DND-41 (cell line): ENCODE measurements at regions not wholly inside any gene's neighbourhood (a gene's known extent, or its start where the extent isn't known, plus 50 kb on each side); places are given as distances from the start of the nearest gene placed in this dataset.

Source experiments
- ATAC-seq: fragments of 200-7000 bp; cut with Tn5 transposase; 3 replicates; pipeline ENCODE4 v1.9.1; 2021; ENCODE audit warnings: low read depth; ENCODE audit not compliant: insufficient read depth
- DNase-seq: peaks from one replicate; pipeline ENCODE4 v3.0.0-alpha.2; 2020
- H2AFZ ChIP-seq: 2 replicates; pipeline ENCODE4 v1.6.0; 2012; ENCODE audit warnings: low read depth, low read length
- H3K27ac ChIP-seq: 2 replicates; pipeline ENCODE4 v1.5.1; 2012; ENCODE audit warnings: low read length, inconsistent platforms
- H3K27me3 ChIP-seq: fragments of 200-600 bp; sonication (generic); 2 replicates; pipeline ENCODE4 v1.6.0; 2012; ENCODE audit warnings: low read length, mild to moderate bottlenecking, inconsistent platforms; ENCODE audit not compliant: insufficient read depth, poor library complexity
- H3K36me3 ChIP-seq: 2 replicates; pipeline ENCODE4 v1.5.1; 2012; ENCODE audit warnings: low read length, inconsistent platforms; ENCODE audit not compliant: insufficient read depth
- H3K4me1 ChIP-seq: 2 replicates; pipeline ENCODE4 v1.5.1; 2012; ENCODE audit warnings: mild to moderate bottlenecking, low read length; ENCODE audit not compliant: insufficient read depth
- H3K4me2 ChIP-seq: 2 replicates; pipeline ENCODE4 v1.6.0; 2012; ENCODE audit warnings: mild to moderate bottlenecking, moderate library complexity, low read length, inconsistent platforms; ENCODE audit not compliant: insufficient read depth
- H3K4me3 ChIP-seq, 2 experiments: fragments of 200-600 bp in 1 of 2; shearing (Covaris generic) in 1 of 2; 2 replicates each; pipeline ENCODE4 v1.5.1; 2012 to 2016; ENCODE audit warnings: inconsistent platforms in 2 of 2, low read length in 2 of 2, mild to moderate bottlenecking in 2 of 2, low read depth in 1 of 2, moderate library complexity in 1 of 2
- H3K79me2 ChIP-seq: 2 replicates; pipeline ENCODE4 v1.6.0; 2012; ENCODE audit warnings: low read length, inconsistent platforms; ENCODE audit not compliant: insufficient read depth
- H3K9ac ChIP-seq: 2 replicates; pipeline ENCODE4 v1.6.0; 2012; ENCODE audit warnings: low read depth, mild to moderate bottlenecking, inconsistent platforms, low read length, moderate library complexity
- H3K9me3 ChIP-seq: 2 replicates; pipeline ENCODE4 v1.5.1; 2012; ENCODE audit warnings: low read length, moderate library complexity, mild to moderate bottlenecking, inconsistent platforms; ENCODE audit not compliant: insufficient read depth, severe bottlenecking
- H4K20me1 ChIP-seq: 2 replicates; pipeline ENCODE4 v1.6.0; 2012; ENCODE audit warnings: low read length; ENCODE audit not compliant: insufficient read depth
- EZH2 ChIP-seq: IDR thresholded peaks from 3 replicates; pipeline ENCODE4 v1.6.1; 2012; ENCODE audit warnings: borderline replicate concordance, low read depth, mild to moderate bottlenecking, moderate library complexity, low read length, inconsistent platforms; ENCODE audit not compliant: severe bottlenecking
- TF ChIP-seq, protein P1 (sequence below): IDR thresholded peaks from 2 replicates; pipeline ENCODE4 v1.5.1; 2012; ENCODE audit warnings: borderline replicate concordance, low read length, moderate library complexity, mild to moderate bottlenecking; ENCODE audit not compliant: poor library complexity, severe bottlenecking; ENCODE audit errors: extremely low read depth

DNA sequence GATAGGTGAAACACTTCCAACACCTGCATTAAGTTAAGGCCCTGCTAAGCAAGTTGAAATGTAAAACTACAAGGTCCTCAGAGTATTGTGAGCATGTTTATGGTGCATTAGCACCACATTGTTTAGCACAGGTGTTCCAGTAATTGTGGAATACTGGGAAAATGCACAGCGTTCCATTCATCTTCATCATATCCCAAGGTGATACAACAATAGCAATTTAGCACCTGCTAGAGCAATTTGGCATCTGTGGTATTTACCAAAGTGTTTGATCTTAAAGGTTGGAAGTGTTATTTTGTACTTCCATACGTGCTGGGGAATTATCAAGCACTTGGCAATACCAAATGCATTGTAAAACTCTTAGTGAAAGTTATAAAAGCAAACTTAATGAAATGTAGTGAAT is 266.8 kb downstream of the CYLC2 start:
- DNase-seq: no peak
- ATAC-seq: no peak
- H4K20me1 ChIP-seq: no peaks in the 10 kb centered on the region

GRCh38 chr9:103266064-103266463 is 270.9 kb downstream of the CYLC2 start:
- no peak for ATAC-seq
- Histone ChIP-seq H3K4me3 (no peak overlapping the region), H3K27ac (no peak overlapping the region)

More for the DNA sequence above, 266.8 kb downstream of the CYLC2 start:
- Histone ChIP-seq H3K4me1 (no peaks in the 10 kb centered on the region), H3K27ac (no peak overlapping the region), H3K79me2 (no peaks in the 10 kb centered on the region), H3K9me3 (no peaks in the 10 kb centered on the region), H3K27me3 (no peaks in the 10 kb centered on the region), H3K4me3 (no peak overlapping the region), H2AFZ (no peak overlapping the region), H3K36me3 (no peaks in the 10 kb centered on the region), H3K4me2 (no peak overlapping the region), H3K9ac (no peak overlapping the region)
- TF ChIP-seq, protein P1, sequence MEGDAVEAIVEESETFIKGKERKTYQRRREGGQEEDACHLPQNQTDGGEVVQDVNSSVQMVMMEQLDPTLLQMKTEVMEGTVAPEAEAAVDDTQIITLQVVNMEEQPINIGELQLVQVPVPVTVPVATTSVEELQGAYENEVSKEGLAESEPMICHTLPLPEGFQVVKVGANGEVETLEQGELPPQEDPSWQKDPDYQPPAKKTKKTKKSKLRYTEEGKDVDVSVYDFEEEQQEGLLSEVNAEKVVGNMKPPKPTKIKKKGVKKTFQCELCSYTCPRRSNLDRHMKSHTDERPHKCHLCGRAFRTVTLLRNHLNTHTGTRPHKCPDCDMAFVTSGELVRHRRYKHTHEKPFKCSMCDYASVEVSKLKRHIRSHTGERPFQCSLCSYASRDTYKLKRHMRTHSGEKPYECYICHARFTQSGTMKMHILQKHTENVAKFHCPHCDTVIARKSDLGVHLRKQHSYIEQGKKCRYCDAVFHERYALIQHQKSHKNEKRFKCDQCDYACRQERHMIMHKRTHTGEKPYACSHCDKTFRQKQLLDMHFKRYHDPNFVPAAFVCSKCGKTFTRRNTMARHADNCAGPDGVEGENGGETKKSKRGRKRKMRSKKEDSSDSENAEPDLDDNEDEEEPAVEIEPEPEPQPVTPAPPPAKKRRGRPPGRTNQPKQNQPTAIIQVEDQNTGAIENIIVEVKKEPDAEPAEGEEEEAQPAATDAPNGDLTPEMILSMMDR: no peak
- no peak for TF ChIP-seq EZH2

DNA sequence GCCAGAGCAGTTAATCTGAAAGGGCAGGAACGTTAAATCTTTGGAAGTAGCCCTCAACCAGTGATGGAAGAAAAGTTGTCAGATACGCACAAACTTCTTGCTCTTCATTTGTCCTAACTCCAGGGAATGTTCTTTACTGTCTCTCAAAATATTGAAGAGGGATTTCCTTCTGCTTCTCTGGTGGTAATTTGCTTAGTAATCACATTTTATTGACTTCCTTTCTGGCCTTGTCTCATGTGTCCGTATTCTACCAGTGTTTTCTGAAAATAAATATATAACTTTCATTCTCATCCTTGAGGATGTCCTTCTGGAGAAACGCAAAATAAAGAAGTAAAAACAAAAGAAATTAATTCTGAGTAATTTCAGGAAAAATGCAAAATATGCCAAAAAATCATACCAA is 282.1 kb downstream of the CYLC2 start:
- Histone ChIP-seq H2AFZ (no peak overlapping the region), H3K36me3 (no peaks in the 10 kb centered on the region), H3K4me1 (no peaks in the 10 kb centered on the region), H3K79me2 (no peaks in the 10 kb centered on the region), H3K9ac (no peak overlapping the region), H3K27me3 (no peaks in the 10 kb centered on the region), H3K4me2 (no peak overlapping the region), H4K20me1 (no peaks in the 10 kb centered on the region), H3K4me3 (no peak overlapping the region), H3K27ac (no peak overlapping the region), H3K9me3 (no peaks in the 10 kb centered on the region)
- DNase-seq (no peak), ATAC-seq (no peak)
- no peak for TF ChIP-seq EZH2
- TF ChIP-seq, protein P1: no peak

More at GRCh38 chr9:103266064-103266463, 270.9 kb downstream of the CYLC2 start:
- no peak overlapping the region for H2AFZ ChIP-seq
- H3K4me2 ChIP-seq: no peak overlapping the region
- no peaks in the 10 kb centered on the region for H4K20me1 ChIP-seq
- H3K4me1 ChIP-seq: no peaks in the 10 kb centered on the region
- no peak for DNase-seq
- no peak overlapping the region for H3K9ac ChIP-seq
- TF ChIP-seq EZH2: no peak
- TF ChIP-seq, protein P1: no peak
- no peaks in the 10 kb centered on the region for H3K36me3 ChIP-seq
- no peaks in the 10 kb centered on the region for H3K27me3 ChIP-seq
- no peaks in the 10 kb centered on the region for H3K9me3 ChIP-seq
- H3K79me2 ChIP-seq: no peaks in the 10 kb centered on the region

GRCh38 chr9:103281126-103281525 is 286.0 kb downstream of the CYLC2 start:
- no peaks in the 10 kb centered on the region for H4K20me1 ChIP-seq
- H3K27me3 ChIP-seq: no peaks in the 10 kb centered on the region
- ATAC-seq (no peak), DNase-seq (no peak)
- no peaks in the 10 kb centered on the region for H3K36me3 ChIP-seq
- H2AFZ ChIP-seq: no peak overlapping the region
- TF ChIP-seq, protein P1: no peak
- TF ChIP-seq EZH2: no peak
- H3K79me2 ChIP-seq: no peaks in the 10 kb centered on the region
- H3K4me1 ChIP-seq: no peaks in the 10 kb centered on the region
- no peak overlapping the region for H3K27ac ChIP-seq
- no peaks in the 10 kb centered on the region for H3K9me3 ChIP-seq
- no peak overlapping the region for H3K9ac ChIP-seq
- no peak overlapping the region for H3K4me2 ChIP-seq
- no peak overlapping the region for H3K4me3 ChIP-seq
